IMR-90 (cell line): ENCODE measurements at regions not wholly inside any gene's neighbourhood (a gene's known extent, or its start where the extent isn't known, plus 50 kb on each side); places are given as distances from the start of the nearest gene placed in this dataset.

Experiments
- CHD1 ChIP-seq: IDR thresholded peaks from 2 replicates; pipeline ENCODE4 v1.6.1; 2012; ENCODE audit warnings: low read depth, low read length, improper control_type of control experiment
- POLR2A ChIP-seq: IDR thresholded peaks from 2 replicates; pipeline ENCODE4 v1.6.1; 2012; ENCODE audit warnings: mild to moderate bottlenecking, low read depth, low read length
- RAD21 ChIP-seq: IDR thresholded peaks from 2 replicates; pipeline ENCODE4 v1.6.1; 2012; ENCODE audit warnings: low read length, improper control_type of control experiment
- TF ChIP-seq, protein P1 (sequence below): conservative IDR thresholded peaks from 2 replicates; pipeline ENCODE4 v1.5.1; 2012; ENCODE audit warnings: mild to moderate bottlenecking, low read depth, low read length, improper control_type of control experiment

DNA sequence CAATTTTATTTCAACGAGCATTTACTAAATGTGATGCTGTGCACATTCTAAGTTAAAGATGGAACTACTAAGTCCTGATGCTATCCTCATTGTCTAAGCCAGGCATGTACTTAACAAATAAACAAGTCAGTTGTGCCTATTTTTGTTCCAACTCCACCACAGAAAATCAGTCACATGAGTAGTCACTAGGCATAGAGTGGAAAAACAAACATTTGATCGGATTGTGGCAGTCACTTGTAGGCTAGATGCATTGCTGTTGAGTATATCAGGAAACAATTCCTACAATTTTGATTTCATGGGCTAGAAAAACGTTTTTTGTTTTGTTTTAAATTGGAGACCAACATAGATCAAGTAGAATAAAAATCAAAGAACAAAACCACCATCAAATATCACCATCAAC is 177.6 kb upstream of the SLC25A13 start:
- TF ChIP-seq POLR2A = no peak
- TF ChIP-seq, protein P1, sequence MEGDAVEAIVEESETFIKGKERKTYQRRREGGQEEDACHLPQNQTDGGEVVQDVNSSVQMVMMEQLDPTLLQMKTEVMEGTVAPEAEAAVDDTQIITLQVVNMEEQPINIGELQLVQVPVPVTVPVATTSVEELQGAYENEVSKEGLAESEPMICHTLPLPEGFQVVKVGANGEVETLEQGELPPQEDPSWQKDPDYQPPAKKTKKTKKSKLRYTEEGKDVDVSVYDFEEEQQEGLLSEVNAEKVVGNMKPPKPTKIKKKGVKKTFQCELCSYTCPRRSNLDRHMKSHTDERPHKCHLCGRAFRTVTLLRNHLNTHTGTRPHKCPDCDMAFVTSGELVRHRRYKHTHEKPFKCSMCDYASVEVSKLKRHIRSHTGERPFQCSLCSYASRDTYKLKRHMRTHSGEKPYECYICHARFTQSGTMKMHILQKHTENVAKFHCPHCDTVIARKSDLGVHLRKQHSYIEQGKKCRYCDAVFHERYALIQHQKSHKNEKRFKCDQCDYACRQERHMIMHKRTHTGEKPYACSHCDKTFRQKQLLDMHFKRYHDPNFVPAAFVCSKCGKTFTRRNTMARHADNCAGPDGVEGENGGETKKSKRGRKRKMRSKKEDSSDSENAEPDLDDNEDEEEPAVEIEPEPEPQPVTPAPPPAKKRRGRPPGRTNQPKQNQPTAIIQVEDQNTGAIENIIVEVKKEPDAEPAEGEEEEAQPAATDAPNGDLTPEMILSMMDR = no peak
- no peak for TF ChIP-seq RAD21
- TF ChIP-seq CHD1 = no peak
